HK-2 (cell line): ENCODE measurements at regions not wholly inside any gene's neighbourhood (a gene's known extent, or its start where the extent isn't known, plus 50 kb on each side); places are given as distances from the start of the nearest gene placed in this dataset.

ENCODE experiments used
- DNase-seq: peaks from one replicate; pipeline ENCODE4 v3.0.0-alpha.2; 2018; ENCODE audit not compliant: unreplicated experiment

- DNase-seq, result no peak
Measured at GRCh38 chr1:34701326-34702060, 53.4 kb upstream of the GJB5 start.
